K562 (cell line): ENCODE measurements at regions not wholly inside any gene's neighbourhood (a gene's known extent, or its start where the extent isn't known, plus 50 kb on each side); places are given as distances from the start of the nearest gene placed in this dataset.

Source experiments
- ATAC-seq: fragments of 200-7000 bp; cut with Tn5 transposase; 3 replicates; pipeline ENCODE4 v1.9.1; 2020; ENCODE audit warnings: moderate library complexity
- BruUV-seq: library from RNA; stranded (reverse); fragments of 400-500 nt; replicated peaks from 2 replicates; lab custom pipeline; 2021; lab: Mats Ljungman, UMichigan
- CTCF ChIA-PET: fragments of 300-600 bp; formaldehyde crosslinking; extraction: SDS; loops from one replicate; lab custom pipeline; 2021; ENCODE audit warnings: low intra/inter-chr PET ratio; lab: Yijun Ruan, JAX
- POLR2A ChIA-PET: fragments of 300-600, 350-650 bp; sonication (Branson Sonifier 250); formaldehyde crosslinking; extraction: SDS; loops from one replicate; lab custom pipeline; 2021; ENCODE audit warnings: antibody characterized with exemption, inconsistent platforms; lab: Yijun Ruan, JAX
- DNase-seq, 4 experiments: peaks; one replicate each; pipeline versions ENCODE4 v3.0.0 to v3.0.0-alpha.2; 2011 to 2018; ENCODE audit warnings: low spot score in 3 of 4, mixed read lengths in 3 of 4; ENCODE audit errors: extremely low read depth in 1 of 4
- FAIRE-seq: peaks from 2 replicates; lab custom pipeline; 2011; peaks lifted over from hg19 to GRCh38; lab: Jason Lieb, UNC
- H2AFZ ChIP-seq: 2 replicates; pipeline ENCODE4 v1.6.0; 2011; ENCODE audit warnings: low read depth, low read length, control low read depth, inconsistent platforms
- H3K27ac ChIP-seq: fragments of 200-600 bp; 3 replicates; pipeline ENCODE4 v1.8.0; 2011; ENCODE audit warnings: low read depth, mild to moderate bottlenecking, control low read depth, inconsistent platforms, low read length, moderate library complexity, mixed read lengths; ENCODE audit errors: extremely low read depth
- H3K27me3 ChIP-seq, 2 experiments: fragments of 300-600 bp in 1 of 2; 2 replicates in 1 of 2; 3 replicates in 1 of 2; pipeline versions ENCODE4 v1.6.0 to v1.8.0; 2011; ENCODE audit warnings: inconsistent platforms in 2 of 2, low read length in 2 of 2, mild to moderate bottlenecking in 1 of 2, mixed read lengths in 1 of 2, moderate library complexity in 1 of 2; ENCODE audit not compliant: control insufficient read depth in 2 of 2, insufficient read depth in 2 of 2
- H3K36me3 ChIP-seq: fragments of 300-600 bp; 3 replicates; pipeline ENCODE4 v1.8.0; 2011; ENCODE audit warnings: mild to moderate bottlenecking, low read length, inconsistent platforms; ENCODE audit not compliant: control insufficient read depth, insufficient read depth
- H3K4me1 ChIP-seq, 2 experiments: fragments of 200-600 bp in 1 of 2; replicated peaks in 1 of 2; 2 replicates in 1 of 2; 3 replicates in 1 of 2; pipeline versions ENCODE4 v1.5.1 to v1.8.0; 2011; ENCODE audit warnings: inconsistent platforms in 2 of 2, low read length in 2 of 2, mild to moderate bottlenecking in 1 of 2, mixed read lengths in 1 of 2, moderate library complexity in 1 of 2; ENCODE audit not compliant: control insufficient read depth in 2 of 2, insufficient read depth in 2 of 2
- H3K4me2 ChIP-seq: 2 replicates; pipeline ENCODE4 v1.6.1; 2011; ENCODE audit warnings: low read length, control low read depth, inconsistent platforms, mixed read lengths; ENCODE audit not compliant: insufficient read depth
- H3K4me3 ChIP-seq: fragments of 200-600 bp; sonication (generic), shearing (Covaris generic); 2 replicates; pipeline ENCODE4 v1.5.1; 2016; ENCODE audit warnings: control low read depth, inconsistent platforms
- H3K79me2 ChIP-seq: fragments of 200-600 bp; 3 replicates; pipeline ENCODE4 v1.8.0; 2011; ENCODE audit warnings: low read length, inconsistent platforms; ENCODE audit not compliant: control insufficient read depth, insufficient read depth
- H3K9ac ChIP-seq, 2 experiments: 2 replicates each; pipeline versions ENCODE4 v1.6.0 to v1.6.1; 2011; ENCODE audit warnings: low read depth in 2 of 2, low read length in 2 of 2, control low read depth in 1 of 2, inconsistent platforms in 1 of 2, mild to moderate bottlenecking in 1 of 2, mixed read lengths in 1 of 2; ENCODE audit not compliant: insufficient read depth in 1 of 2
- H3K9me1 ChIP-seq: one replicate; pipeline ENCODE4 v1.6.0; 2011; ENCODE audit warnings: inconsistent platforms, mild to moderate bottlenecking, low read length, moderate library complexity; ENCODE audit not compliant: control insufficient read depth, insufficient read depth
- H3K9me3 ChIP-seq: replicated peaks from 2 replicates; pipeline ENCODE4 v1.5.1; 2011; ENCODE audit warnings: low read depth, low read length, inconsistent platforms; ENCODE audit not compliant: control insufficient read depth, insufficient read depth
- H4K20me1 ChIP-seq: replicated peaks from 2 replicates; pipeline ENCODE4 v1.6.1; 2011; ENCODE audit warnings: low read length, inconsistent platforms, mixed read lengths; ENCODE audit not compliant: control insufficient read depth, insufficient read depth
- FOXA1 ChIP-seq: fragments of 450-650 bp; IDR thresholded peaks from 2 replicates; pipeline ENCODE4 v1.6.1; 2016; ENCODE audit warnings: mild to moderate bottlenecking, borderline replicate concordance
- MITF ChIP-seq: IDR thresholded peaks from 2 replicates; pipeline ENCODE4 v1.6.1; 2014; ENCODE audit warnings: antibody characterized with exemption
- MYC ChIP-seq, 2 experiments: fragments of 250-450 bp in 1 of 2; sonication (Bioruptor Pico) in 1 of 2; IDR thresholded peaks; 2 replicates each; pipeline versions ENCODE4 v1.5.1 to v1.6.1; 2012 to 2021; ENCODE audit warnings: low read depth in 2 of 2, borderline replicate concordance in 1 of 2, improper control_type of control experiment in 1 of 2, low read length in 1 of 2, mild to moderate bottlenecking in 1 of 2, moderate library complexity in 1 of 2
- MYNN ChIP-seq, 2 experiments: sonication (generic); formaldehyde crosslinking in 1 of 2; IDR thresholded peaks; 2 replicates each; pipeline versions ENCODE4 v1.5.0 to v1.6.1; 2016 to 2020; ENCODE audit warnings: antibody characterized with exemption in 1 of 2, missing genetic modification reagents in 1 of 2
- NCOA6 ChIP-seq: fragments of 450-650 bp; IDR thresholded peaks from 2 replicates; pipeline ENCODE4 v1.6.1; 2017; ENCODE audit warnings: mild to moderate bottlenecking
- RBM14 ChIP-seq: fragments of 200-400 bp; formaldehyde crosslinking; IDR thresholded peaks from 2 replicates; pipeline ENCODE4 v1.6.1; 2018; ENCODE audit warnings: low read depth, mild to moderate bottlenecking, low read length, moderate library complexity, borderline replicate concordance; ENCODE audit not compliant: insufficient read depth
- TFAP4 ChIP-seq: sonication (generic); formaldehyde crosslinking; IDR thresholded peaks from 2 replicates; pipeline ENCODE4 v1.8.0; 2022; ENCODE audit warnings: missing genetic modification reagents, mild to moderate bottlenecking, moderate library complexity, borderline replicate concordance
- ZBTB40 ChIP-seq, 2 experiments: fragments of 450-650 bp in 1 of 2; sonication (generic) in 1 of 2; formaldehyde crosslinking in 1 of 2; IDR thresholded peaks; 2 replicates each; pipeline versions ENCODE4 v1.7.1 to v1.9.0; 2016 to 2022; ENCODE audit warnings: inconsistent platforms in 1 of 2, mild to moderate bottlenecking in 1 of 2, missing genetic modification reagents in 1 of 2
- WGBS: fragments of 100-300 bp; shearing (Covaris generic); methylation state at CpG from one replicate; pipeline ENCODE4 v1.1.6; 2016; ENCODE audit warnings: low coverage, mixed read lengths; ENCODE audit not compliant: insufficient coverage; ENCODE audit errors: missing lambda C conversion rate; 5-methylcytosine and 5-hydroxymethylcytosine counted together
- in situ Hi-C: fragments of 300-500 bp; cut with MboI; formaldehyde crosslinking; loops from 4 replicates; pipeline ENCODE4 v1.15.0; 2018; ENCODE audit warnings: inconsistent platforms, mixed read lengths
- intact Hi-C: fragments of 100-400 bp; cut with micrococcal nuclease; formaldehyde crosslinking; loops from 2 replicates; pipeline ENCODE4 v1.14.2; 2022

GRCh38 chr2:238696786-238697185, 151.1 kb upstream of the TWIST2 start:
- ChIA-PET POLR2A (interaction anchor here (0.6 to 1.5 kb wide), 2 partner anchors 10 to 133 kb away, joined by 3 to 4 read pairs; no protein-coding TSS in a partner anchor), CTCF (no interaction called here)
- 3% methylated on average over 3 of the region's 3 CpGs for WGBS
- Histone ChIP-seq H3K4me2 (no peak overlapping the region), H3K27ac (no peak overlapping the region), H2AFZ (no peak overlapping the region), H3K27me3 (peaks cover 0 to 33% of the 10 kb centered on the region in 2 experiments; a peak in 3 of 5 replicates), H3K36me3 (no peaks in the 10 kb centered on the region), H3K4me1 (no peaks in the 10 kb centered on the region), H3K9me3 (no peaks in the 10 kb centered on the region), H3K9me1 (no peaks in the 10 kb centered on the region), H3K4me3 (no peak overlapping the region), H3K79me2 (no peaks in the 10 kb centered on the region), H4K20me1 (no peaks in the 10 kb centered on the region; the same call in 1 of the 2 replicates), H3K9ac (no peak overlapping the region)
- BruUV-seq = no TSS peak
- no peak for FAIRE-seq
- TF ChIP-seq ZBTB40 (IDR thresholded peaks at IDR 0.05) (no peak), ZBTB40 (CRISPR knock-in tag; IDR thresholded peaks at IDR 0.05) (no peak), MYNN (IDR thresholded peaks at IDR 0.05) (no peak), MYNN (CRISPR knock-in tag; IDR thresholded peaks at IDR 0.05) (no peak), MITF (no peak), FOXA1 (no peak), RBM14 (no peak), TFAP4 (CRISPR knock-in tag) (no peak), NCOA6 (no peak), MYC (IDR thresholded peaks at IDR 0.05; ENCODE audit: low read depth, low read length) (no peak), MYC (CRISPR knock-in tag; IDR thresholded peaks at IDR 0.05; ENCODE audit: borderline replicate concordance, low read depth) (no peak)
- no peak for ATAC-seq
- no peak for DNase-seq
- intact Hi-C loops (no loop called here), in situ Hi-C loops (no loop called here)
